ENCODE measurements at regions not wholly inside any gene's neighbourhood (a gene's known extent, or its start where the extent isn't known, plus 50 kb on each side); places are given as distances from the start of the nearest gene placed in this dataset.

DNA sequence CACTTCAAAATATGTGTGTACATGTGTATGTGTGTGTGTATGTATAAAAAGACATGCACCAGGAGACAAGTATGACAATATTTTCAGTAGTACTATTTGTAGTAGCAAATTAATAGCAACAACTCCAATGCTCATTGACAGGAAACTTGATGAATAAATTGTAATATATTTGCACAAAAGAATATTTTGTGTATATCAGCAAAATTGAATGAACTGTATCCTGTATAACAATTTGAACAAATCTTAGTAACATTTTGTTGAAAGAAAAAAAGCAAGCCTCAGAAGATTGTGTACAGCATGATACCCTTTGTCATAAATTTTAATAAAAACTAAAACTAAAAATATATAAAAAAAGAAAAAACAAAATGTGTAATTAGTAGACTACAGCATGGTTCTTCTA, 1367.3 kb upstream of the TMEFF2 start:
- Histone ChIP-seq H3K27me3 (ENCODE audit: insufficient read depth, low read length) (no peaks in the 10 kb centered on the region), H3K9ac (ENCODE audit: low read depth, low read length) (no peak overlapping the region), H3K4me3 (ENCODE audit: low read length) (no peak overlapping the region)

DNA sequence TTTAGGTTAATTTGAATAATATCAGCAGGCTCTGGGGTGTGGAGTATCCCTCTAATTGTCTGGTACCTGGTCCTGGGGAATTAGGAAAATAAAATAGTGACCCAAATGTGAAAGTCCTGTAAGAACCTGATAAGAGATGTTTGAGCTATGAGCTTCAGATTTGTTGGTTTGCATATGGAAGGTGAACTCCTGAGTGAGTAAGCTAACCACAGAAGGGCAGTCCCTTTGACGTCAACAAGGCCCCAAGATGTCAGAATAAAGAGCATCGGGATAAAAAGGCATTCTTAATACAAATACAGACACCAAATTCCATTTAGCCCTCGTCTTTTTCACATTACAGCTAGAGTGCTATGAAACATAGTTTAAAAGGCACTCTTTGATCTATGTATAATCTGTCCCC, 1366.3 kb upstream of the TMEFF2 start:
- Histone ChIP-seq H3K4me1 (ENCODE audit: insufficient read depth, low read length) (no peaks in the 10 kb centered on the region), H3K27ac (ENCODE audit: low read length) (no peak overlapping the region), H3K9ac (ENCODE audit: low read depth, low read length) (no peak overlapping the region), H3K27me3 (ENCODE audit: insufficient read depth, low read length) (no peaks in the 10 kb centered on the region), H3K4me3 (ENCODE audit: low read length) (no peak overlapping the region), H3K36me3 (ENCODE audit: insufficient read depth, low read depth, low read length) (no peaks in the 10 kb centered on the region), H3K9me3 (ENCODE audit: insufficient read depth, low read depth, low read length) (no peaks in the 10 kb centered on the region)

More for the DNA sequence above, 1367.3 kb upstream of the TMEFF2 start:
- no peak overlapping the region for H3K27ac ChIP-seq (ENCODE audit: low read length)
- no peaks in the 10 kb centered on the region for H3K36me3 ChIP-seq (ENCODE audit: insufficient read depth, low read depth, low read length)
- no peaks in the 10 kb centered on the region for H3K4me1 ChIP-seq (ENCODE audit: insufficient read depth, low read length)
- H3K9me3 ChIP-seq (ENCODE audit: insufficient read depth, low read depth, low read length), result no peaks in the 10 kb centered on the region

DNA sequence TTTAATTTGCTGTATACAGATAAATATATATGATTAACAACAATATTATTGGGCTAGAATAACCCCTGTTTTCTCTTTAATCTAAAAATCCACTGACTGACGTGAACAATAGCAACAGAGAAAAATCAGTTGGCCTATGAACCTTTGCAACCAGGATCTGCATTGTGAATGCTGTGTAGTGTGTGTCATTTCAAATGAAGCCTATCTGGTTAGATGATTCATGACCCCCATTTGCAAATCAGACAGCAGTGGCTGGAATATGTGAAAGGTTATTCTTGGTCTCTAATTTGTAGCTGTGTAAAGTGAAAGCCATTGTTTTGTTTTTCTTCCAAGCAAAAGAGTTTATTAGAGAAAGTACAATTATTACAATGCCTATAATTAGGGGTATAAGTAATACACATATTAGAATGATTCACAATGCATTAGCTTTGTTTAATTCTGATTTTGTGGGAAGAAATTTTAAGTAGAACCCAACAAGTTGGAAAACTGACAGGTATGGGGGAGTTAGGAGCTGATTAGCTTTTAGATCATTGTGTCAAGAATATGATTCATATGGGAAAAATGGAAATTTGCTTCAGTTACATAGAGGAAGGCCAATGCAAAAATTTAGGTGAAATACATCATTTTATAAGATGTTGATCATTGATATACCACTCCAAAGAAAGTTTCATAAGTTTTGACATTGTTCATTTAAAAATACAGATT, 1362.2 kb upstream of the TMEFF2 start:
- Histone ChIP-seq H3K27me3 (ENCODE audit: insufficient read depth, low read length) (no peaks in the 10 kb centered on the region), H3K9ac (ENCODE audit: low read depth, low read length) (no peak overlapping the region), H3K9me3 (ENCODE audit: insufficient read depth, low read depth, low read length) (no peaks in the 10 kb centered on the region), H3K27ac (ENCODE audit: low read length) (no peak overlapping the region), H3K4me1 (ENCODE audit: insufficient read depth, low read length) (no peaks in the 10 kb centered on the region), H3K36me3 (ENCODE audit: insufficient read depth, low read depth, low read length) (no peaks in the 10 kb centered on the region), H3K4me3 (ENCODE audit: low read length) (no peak overlapping the region)

DNA sequence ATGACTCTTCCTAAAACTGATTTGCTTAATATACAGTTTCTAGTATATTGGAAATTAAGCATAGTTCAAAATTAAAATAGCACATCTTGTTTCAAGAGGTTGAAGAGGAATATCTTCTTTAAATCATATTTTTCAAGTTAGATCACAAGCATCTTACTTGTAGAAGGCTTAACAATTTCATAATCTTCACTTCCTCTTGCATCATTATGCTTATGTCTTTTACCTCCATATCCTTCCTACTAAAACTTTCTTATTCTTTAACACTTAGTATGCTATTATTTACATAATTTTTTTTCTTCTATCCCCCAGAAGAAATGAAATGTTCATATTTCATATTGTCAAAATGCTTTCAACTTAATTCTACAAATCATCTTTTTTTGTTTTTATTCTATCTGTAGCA, 1354.9 kb upstream of the TMEFF2 start:
- peaks cover 5% of the 10 kb centered on the region for H3K9me3 ChIP-seq (ENCODE audit: insufficient read depth, low read depth, low read length)
- no peak overlapping the region for H3K9ac ChIP-seq (ENCODE audit: low read depth, low read length)
- no peaks in the 10 kb centered on the region for H3K27me3 ChIP-seq (ENCODE audit: insufficient read depth, low read length)
- H3K36me3 ChIP-seq (ENCODE audit: insufficient read depth, low read depth, low read length), result no peaks in the 10 kb centered on the region
- no peaks in the 10 kb centered on the region for H3K4me1 ChIP-seq (ENCODE audit: insufficient read depth, low read length)
- H3K4me3 ChIP-seq (ENCODE audit: low read length), result no peak overlapping the region
- no peak overlapping the region for H3K27ac ChIP-seq (ENCODE audit: low read length)

DNA sequence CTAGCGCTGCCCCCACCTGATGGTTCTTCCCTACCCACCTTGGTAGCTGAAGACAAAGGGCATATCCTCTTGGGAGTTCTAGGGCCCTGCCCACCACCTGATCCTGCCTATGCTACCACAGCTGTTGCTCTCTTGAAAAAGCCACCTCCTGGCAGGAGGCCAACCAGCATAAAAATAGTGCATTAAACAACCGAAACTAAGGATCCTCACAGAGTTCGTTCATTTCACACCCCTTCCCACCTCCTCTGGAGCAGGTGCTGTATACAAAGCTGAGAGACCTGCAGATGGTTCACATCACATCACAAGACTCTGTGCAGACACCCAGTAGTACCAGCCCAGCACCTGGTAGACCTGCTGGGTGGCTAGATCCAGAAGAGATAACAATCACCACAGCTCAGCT, 1348.0 kb upstream of the TMEFF2 start:
- H3K9me3 ChIP-seq (ENCODE audit: insufficient read depth, low read depth, low read length), result peaks cover 8% of the 10 kb centered on the region
- H3K9ac ChIP-seq (ENCODE audit: low read depth, low read length), result no peak overlapping the region
- no peak overlapping the region for H3K27ac ChIP-seq (ENCODE audit: low read length)
- no peak overlapping the region for H3K4me3 ChIP-seq (ENCODE audit: low read length)
- H3K36me3 ChIP-seq (ENCODE audit: insufficient read depth, low read depth, low read length), result no peaks in the 10 kb centered on the region
- no peaks in the 10 kb centered on the region for H3K27me3 ChIP-seq (ENCODE audit: insufficient read depth, low read length)
- no peaks in the 10 kb centered on the region for H3K4me1 ChIP-seq (ENCODE audit: insufficient read depth, low read length)

DNA sequence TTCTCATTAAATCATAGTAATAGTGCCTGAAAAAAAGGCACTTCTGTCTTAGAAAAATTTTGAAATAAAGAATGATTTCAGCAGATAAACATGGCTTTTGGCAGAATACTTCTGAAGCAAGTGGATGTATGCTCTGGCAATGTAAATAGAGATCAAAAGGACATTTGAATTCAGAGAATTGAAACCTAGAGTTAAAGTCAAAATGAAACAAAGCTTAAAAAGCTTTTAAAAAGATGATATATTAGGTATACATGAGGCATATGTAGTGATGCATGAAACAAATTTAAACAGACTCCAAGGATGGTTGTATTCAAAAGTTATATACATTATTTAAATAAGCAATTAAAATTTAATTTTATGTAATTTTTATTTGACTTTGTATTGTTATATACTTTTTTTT, 1344.5 kb upstream of the TMEFF2 start:
- Histone ChIP-seq H3K4me3 (ENCODE audit: low read length) (no peak overlapping the region), H3K4me1 (ENCODE audit: insufficient read depth, low read length) (no peaks in the 10 kb centered on the region), H3K9ac (ENCODE audit: low read depth, low read length) (no peak overlapping the region), H3K9me3 (ENCODE audit: insufficient read depth, low read depth, low read length) (peaks cover 8% of the 10 kb centered on the region), H3K36me3 (ENCODE audit: insufficient read depth, low read depth, low read length) (no peaks in the 10 kb centered on the region), H3K27me3 (ENCODE audit: insufficient read depth, low read length) (no peaks in the 10 kb centered on the region), H3K27ac (ENCODE audit: low read length) (no peak overlapping the region)

DNA sequence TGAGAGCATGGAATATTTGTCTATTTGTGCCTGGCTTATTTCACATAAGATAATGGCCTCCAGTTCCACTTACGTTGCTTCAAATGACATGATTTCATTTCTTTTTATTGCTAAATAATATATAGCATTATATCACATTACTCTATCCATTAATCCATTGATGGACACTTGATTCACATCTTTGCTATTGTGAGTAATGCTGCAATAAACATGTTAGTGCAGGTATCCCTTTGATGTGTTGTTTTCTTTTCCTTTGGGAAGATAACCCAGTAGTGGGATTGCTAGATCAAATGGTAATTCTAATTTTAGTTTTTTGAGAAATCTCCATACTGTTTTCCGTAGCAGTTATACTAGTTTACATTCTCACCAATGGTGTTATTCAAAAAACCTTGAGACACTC, 1343.3 kb upstream of the TMEFF2 start:
- H3K9me3 ChIP-seq (ENCODE audit: insufficient read depth, low read depth, low read length), result peaks cover 8% of the 10 kb centered on the region
- H3K27ac ChIP-seq (ENCODE audit: low read length), result no peak overlapping the region
- no peaks in the 10 kb centered on the region for H3K4me1 ChIP-seq (ENCODE audit: insufficient read depth, low read length)
- no peaks in the 10 kb centered on the region for H3K36me3 ChIP-seq (ENCODE audit: insufficient read depth, low read depth, low read length)
- H3K9ac ChIP-seq (ENCODE audit: low read depth, low read length), result no peak overlapping the region
- no peaks in the 10 kb centered on the region for H3K27me3 ChIP-seq (ENCODE audit: insufficient read depth, low read length)
- H3K4me3 ChIP-seq (ENCODE audit: low read length), result no peak overlapping the region

DNA sequence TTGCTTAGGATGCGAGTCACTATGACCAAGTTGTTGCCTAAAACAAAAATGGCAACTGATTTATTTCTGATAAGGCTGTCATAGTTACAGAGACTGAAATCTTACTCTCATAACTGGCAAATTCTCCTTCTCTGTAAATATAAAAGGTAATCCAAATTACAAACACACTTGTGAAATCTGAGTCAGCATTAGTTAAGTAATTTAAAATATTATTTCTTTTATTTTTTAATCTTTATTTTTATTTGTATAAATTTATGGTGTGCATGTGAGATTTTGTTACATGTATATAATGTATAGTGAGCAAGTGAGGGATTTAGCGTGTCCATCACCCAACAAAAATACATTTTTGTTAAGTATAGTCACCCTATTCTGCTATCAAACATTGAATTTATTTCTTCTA, 1342.8 kb upstream of the TMEFF2 start:
- H3K36me3 ChIP-seq (ENCODE audit: insufficient read depth, low read depth, low read length), result no peaks in the 10 kb centered on the region
- H3K9ac ChIP-seq (ENCODE audit: low read depth, low read length), result no peak overlapping the region
- H3K27me3 ChIP-seq (ENCODE audit: insufficient read depth, low read length), result no peaks in the 10 kb centered on the region
- no peak overlapping the region for H3K4me3 ChIP-seq (ENCODE audit: low read length)
- peaks cover 2% of the 10 kb centered on the region for H3K9me3 ChIP-seq (ENCODE audit: insufficient read depth, low read depth, low read length)
- H3K27ac ChIP-seq (ENCODE audit: low read length), result no peak overlapping the region
- H3K4me1 ChIP-seq (ENCODE audit: insufficient read depth, low read length), result no peaks in the 10 kb centered on the region

DNA sequence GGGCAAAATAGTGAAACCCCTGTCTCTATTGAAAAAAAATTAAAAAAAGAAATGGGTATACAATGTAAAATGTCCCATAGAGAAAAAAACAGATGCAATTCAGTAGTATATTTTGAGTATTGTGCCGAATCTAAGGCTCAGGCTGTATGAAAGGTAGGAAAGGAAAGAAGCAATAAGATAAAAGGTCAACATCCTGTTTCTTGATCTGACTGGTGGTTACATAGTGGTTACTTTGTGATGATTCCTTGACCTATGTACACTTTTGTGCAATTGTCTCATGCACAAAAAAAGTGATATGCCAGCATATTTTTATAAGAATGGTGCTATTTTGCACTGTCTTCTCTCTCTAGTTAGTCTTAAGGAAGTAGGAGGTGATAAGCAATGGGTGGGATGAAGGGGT, 1333.7 kb upstream of the TMEFF2 start:
- Histone ChIP-seq H3K4me1 (ENCODE audit: insufficient read depth, low read length) (peaks cover 6% of the 10 kb centered on the region; the same call in 1 of the 2 replicates), H3K9me3 (ENCODE audit: insufficient read depth, low read depth, low read length) (no peaks in the 10 kb centered on the region), H3K27ac (ENCODE audit: low read length) (no peak overlapping the region), H3K9ac (ENCODE audit: low read depth, low read length) (no peak overlapping the region), H3K27me3 (ENCODE audit: insufficient read depth, low read length) (no peaks in the 10 kb centered on the region), H3K36me3 (ENCODE audit: insufficient read depth, low read depth, low read length) (no peaks in the 10 kb centered on the region), H3K4me3 (ENCODE audit: low read length) (no peak overlapping the region)

DNA sequence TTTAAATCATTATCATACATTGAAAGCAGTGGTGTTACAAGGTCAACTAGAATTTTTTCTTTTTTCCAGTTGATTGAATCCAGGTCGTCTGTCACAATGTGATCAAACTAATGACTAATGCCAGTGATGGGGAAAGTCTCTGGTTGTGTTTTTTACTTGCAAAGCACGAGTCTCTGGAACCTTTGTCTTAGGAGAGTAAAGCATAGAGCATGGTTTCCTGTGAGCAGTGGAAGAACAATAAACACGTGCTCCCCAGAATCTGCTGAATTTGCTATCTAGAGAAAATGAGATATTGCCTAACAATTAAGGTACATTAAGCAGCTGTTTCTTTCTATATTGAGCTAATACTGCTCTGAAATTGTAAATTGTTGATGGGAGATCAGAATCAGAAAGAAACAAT, 1332.4 kb upstream of the TMEFF2 start:
- Histone ChIP-seq H3K27me3 (ENCODE audit: insufficient read depth, low read length) (no peaks in the 10 kb centered on the region), H3K4me1 (ENCODE audit: insufficient read depth, low read length) (peaks cover 6% of the 10 kb centered on the region; the same call in 1 of the 2 replicates), H3K9me3 (ENCODE audit: insufficient read depth, low read depth, low read length) (no peaks in the 10 kb centered on the region), H3K9ac (ENCODE audit: low read depth, low read length) (no peak overlapping the region), H3K27ac (ENCODE audit: low read length) (no peak overlapping the region), H3K4me3 (ENCODE audit: low read length) (no peak overlapping the region), H3K36me3 (ENCODE audit: insufficient read depth, low read depth, low read length) (no peaks in the 10 kb centered on the region)

DNA sequence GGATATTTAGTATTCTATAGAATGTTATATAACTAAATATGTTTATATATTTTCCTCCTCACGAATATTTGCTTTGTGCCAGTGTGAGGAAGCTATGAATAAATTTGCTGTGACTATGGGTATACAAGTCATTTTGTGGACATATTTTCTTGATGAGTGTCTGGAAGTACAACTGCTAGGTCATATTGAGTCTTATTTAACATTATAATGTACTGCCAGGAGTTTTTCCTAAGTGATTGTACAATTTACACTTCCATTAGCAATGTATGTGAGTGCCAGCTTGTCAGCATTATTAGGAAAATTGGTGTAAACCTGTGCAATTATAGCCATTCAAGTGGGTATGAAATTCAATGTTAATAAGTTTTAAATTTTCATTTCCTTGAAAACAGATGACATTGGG, 1328.9 kb upstream of the TMEFF2 start:
- H3K27ac ChIP-seq (ENCODE audit: low read length), result no peak overlapping the region
- no peaks in the 10 kb centered on the region for H3K27me3 ChIP-seq (ENCODE audit: insufficient read depth, low read length)
- H3K36me3 ChIP-seq (ENCODE audit: insufficient read depth, low read depth, low read length), result no peaks in the 10 kb centered on the region
- H3K9ac ChIP-seq (ENCODE audit: low read depth, low read length), result no peak overlapping the region
- H3K4me3 ChIP-seq (ENCODE audit: low read length), result no peak overlapping the region
- H3K4me1 ChIP-seq (ENCODE audit: insufficient read depth, low read length), result peaks cover 6% of the 10 kb centered on the region
- no peaks in the 10 kb centered on the region for H3K9me3 ChIP-seq (ENCODE audit: insufficient read depth, low read depth, low read length)

DNA sequence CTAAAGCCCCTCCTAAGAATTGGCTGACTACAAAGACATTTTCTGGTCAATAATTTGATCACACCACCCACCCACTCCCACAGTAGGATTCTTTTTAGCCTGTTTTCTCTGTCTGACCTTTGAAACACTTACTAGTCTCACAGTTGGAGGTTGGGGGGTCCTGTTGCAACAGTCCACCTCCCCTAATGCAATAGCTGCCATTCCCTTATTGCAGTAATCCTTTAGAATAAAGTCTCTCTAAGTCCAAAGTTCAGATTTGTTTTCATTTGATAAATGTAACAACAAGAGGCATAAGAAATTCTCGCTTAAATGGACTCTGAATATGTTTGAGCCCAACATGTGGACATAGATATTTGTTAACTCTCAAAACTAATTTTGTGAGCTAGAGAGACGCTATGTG, 1326.8 kb upstream of the TMEFF2 start:
- H3K9me3 ChIP-seq (ENCODE audit: insufficient read depth, low read depth, low read length), result no peaks in the 10 kb centered on the region
- no peak overlapping the region for H3K27ac ChIP-seq (ENCODE audit: low read length)
- no peaks in the 10 kb centered on the region for H3K27me3 ChIP-seq (ENCODE audit: insufficient read depth, low read length)
- no peaks in the 10 kb centered on the region; the same call in 1 of the 2 replicates for H3K4me1 ChIP-seq (ENCODE audit: insufficient read depth, low read length)
- H3K36me3 ChIP-seq (ENCODE audit: insufficient read depth, low read depth, low read length), result no peaks in the 10 kb centered on the region
- H3K9ac ChIP-seq (ENCODE audit: low read depth, low read length), result no peak overlapping the region
- no peak overlapping the region for H3K4me3 ChIP-seq (ENCODE audit: low read length)

Measured in iPS-20b (cell line).